Activated CD4-positive, alpha-beta T cell treated with anti-CD3 and anti-CD28 coated beads for 36 hours (primary cell): ENCODE measurements at regions not wholly inside any gene's neighbourhood (a gene's known extent, or its start where the extent isn't known, plus 50 kb on each side); places are given as distances from the start of the nearest gene placed in this dataset.
A peak's percentile ranks its signal among the peaks of the same experiment; 100 is the strongest.

Experiments
- ATAC-seq: fragments of 200-7000 bp; cut with Tn5 transposase; one replicate; pipeline ENCODE4 v1.10.0; 2021; ENCODE audit warnings: mild to moderate bottlenecking, moderate library complexity
- CTCF ChIA-PET: fragments of 350-600 bp; sonication (Branson Sonifier 250); formaldehyde crosslinking; loops from one replicate; lab custom pipeline; 2021; ENCODE audit warnings: antibody characterized with exemption; lab: Charles Lee
- POLR2A ChIA-PET: fragments of 350-600 bp; sonication (Branson Sonifier 250); formaldehyde crosslinking; loops from one replicate; lab custom pipeline; 2021; ENCODE audit warnings: antibody characterized with exemption, inconsistent platforms; lab: Charles Lee
- DNase-seq: peaks from one replicate; pipeline ENCODE4 v3.0.0-alpha.2; 2020
- H3K27ac Mint-ChIP-seq: one replicate; pipeline ENCODE4 v1.8.0; 2021; ENCODE audit warnings: mixed read lengths
- H3K27me3 Mint-ChIP-seq: one replicate; pipeline ENCODE4 v1.8.0; 2021; ENCODE audit warnings: mixed read lengths
- H3K36me3 Mint-ChIP-seq: one replicate; pipeline ENCODE4 v1.8.0; 2021; ENCODE audit warnings: low read depth, mixed read lengths
- H3K4me1 Mint-ChIP-seq: one replicate; pipeline ENCODE4 v1.8.0; 2021; ENCODE audit warnings: mixed read lengths
- H3K4me3 Mint-ChIP-seq: one replicate; pipeline ENCODE4 v1.8.0; 2021; ENCODE audit warnings: mild to moderate bottlenecking, moderate library complexity, mixed read lengths
- H3K9me3 Mint-ChIP-seq: one replicate; pipeline ENCODE4 v1.8.0; 2021; ENCODE audit warnings: low read depth, mixed read lengths
- intact Hi-C, 2 experiments: fragments of 100-400 bp; cut with DNase I in 1 of 2; cut with micrococcal nuclease in 1 of 2; formaldehyde crosslinking; loops; one replicate each; pipeline versions ENCODE4 v1.14.2 to v1.15.1; 2022 to 2024; cut with DNase I, micrococcal nuclease

DNA sequence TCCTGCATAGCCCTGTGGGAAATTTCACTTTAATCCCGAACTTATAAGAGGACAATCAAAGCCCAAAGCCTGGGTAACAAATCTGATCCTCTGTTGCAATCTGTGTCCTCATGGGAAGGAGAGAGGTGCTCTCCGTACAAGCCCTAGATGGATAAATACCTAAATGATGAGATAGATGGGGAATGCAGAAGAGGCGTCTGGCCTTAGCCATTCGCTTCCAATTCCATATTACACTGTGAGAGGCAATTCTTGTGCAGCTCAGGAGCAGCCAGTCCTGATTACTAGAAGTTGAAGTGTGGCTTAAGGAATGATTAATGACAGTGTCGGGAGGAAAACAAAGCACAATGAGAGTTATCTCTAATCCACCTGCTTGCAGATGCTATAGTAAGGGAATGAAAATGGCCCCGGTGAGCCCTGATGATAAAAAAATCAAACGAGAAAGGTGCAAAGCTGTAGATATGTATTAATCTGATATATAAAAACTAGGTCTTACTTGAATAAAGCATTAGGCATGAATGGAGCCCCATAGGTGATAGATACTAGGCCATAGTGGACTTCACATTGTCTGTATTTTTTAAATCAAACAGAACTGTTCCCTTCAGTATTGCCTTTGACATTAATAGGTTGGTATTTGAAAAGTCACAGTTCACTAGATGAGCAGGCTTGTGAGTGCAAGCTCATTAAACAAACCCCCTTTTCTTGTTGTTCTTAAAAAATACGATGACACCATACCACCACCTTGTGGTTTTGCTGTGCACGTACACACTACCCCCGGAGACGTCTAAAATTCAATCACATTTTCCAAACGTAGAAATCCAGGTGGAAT lies 54.2 kb upstream of the TMCO5A start:
- Mint-ChIP-seq H3K4me3 (no peak overlapping the region), H3K27me3 (peaks cover 14% of the 10 kb centered on the region), H3K27ac (no peak overlapping the region), H3K9me3 (no peaks in the 10 kb centered on the region), H3K36me3 (no peaks in the 10 kb centered on the region), H3K4me1 (no peaks in the 10 kb centered on the region)
- no peak for ATAC-seq
- peak; percentile 7 for DNase-seq
- POLR2A ChIA-PET: no interaction called here
- intact Hi-C loops: loop anchor here (1.0 to 10.0 kb wide), 5 partner anchors 115 to 1379 kb away; no protein-coding TSS in a partner anchor
- CTCF ChIA-PET: interaction anchor here (0.7 to 2.6 kb wide), 3 partner anchors 12 to 116 kb away, joined by 3 to 13 read pairs (median 3); no protein-coding TSS in a partner anchor

DNA sequence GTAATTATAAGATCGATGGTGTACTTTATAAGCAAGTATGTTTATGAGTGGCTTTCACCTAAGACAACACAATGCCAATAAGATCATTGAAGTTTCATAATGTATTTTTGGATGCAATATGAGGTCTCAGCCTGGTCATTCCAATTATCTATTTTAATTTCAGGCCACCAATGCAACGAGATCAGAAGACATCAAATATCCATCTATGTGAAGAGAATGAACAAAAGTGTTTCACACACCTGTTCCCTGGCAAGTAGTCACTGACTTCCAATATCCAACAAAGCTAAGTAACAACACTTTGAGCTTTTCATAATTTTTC lies 53.6 kb upstream of the TMCO5A start:
- peaks cover 14% of the 10 kb centered on the region for H3K27me3 Mint-ChIP-seq
- intact Hi-C loops: loop anchor here (1.0 to 10.0 kb wide), 5 partner anchors 116 to 1380 kb away; no protein-coding TSS in a partner anchor
- DNase-seq (no peak), ATAC-seq (no peak)
- H3K4me3 Mint-ChIP-seq: no peak overlapping the region
- ChIA-PET CTCF (interaction anchor here (0.7 to 2.6 kb wide), 3 partner anchors 11 to 116 kb away, joined by 3 to 13 read pairs (median 3); no protein-coding TSS in a partner anchor), POLR2A (no interaction called here)
- no peaks in the 10 kb centered on the region for H3K4me1 Mint-ChIP-seq
- H3K9me3 Mint-ChIP-seq: no peaks in the 10 kb centered on the region
- no peak overlapping the region for H3K27ac Mint-ChIP-seq
- no peaks in the 10 kb centered on the region for H3K36me3 Mint-ChIP-seq

DNA sequence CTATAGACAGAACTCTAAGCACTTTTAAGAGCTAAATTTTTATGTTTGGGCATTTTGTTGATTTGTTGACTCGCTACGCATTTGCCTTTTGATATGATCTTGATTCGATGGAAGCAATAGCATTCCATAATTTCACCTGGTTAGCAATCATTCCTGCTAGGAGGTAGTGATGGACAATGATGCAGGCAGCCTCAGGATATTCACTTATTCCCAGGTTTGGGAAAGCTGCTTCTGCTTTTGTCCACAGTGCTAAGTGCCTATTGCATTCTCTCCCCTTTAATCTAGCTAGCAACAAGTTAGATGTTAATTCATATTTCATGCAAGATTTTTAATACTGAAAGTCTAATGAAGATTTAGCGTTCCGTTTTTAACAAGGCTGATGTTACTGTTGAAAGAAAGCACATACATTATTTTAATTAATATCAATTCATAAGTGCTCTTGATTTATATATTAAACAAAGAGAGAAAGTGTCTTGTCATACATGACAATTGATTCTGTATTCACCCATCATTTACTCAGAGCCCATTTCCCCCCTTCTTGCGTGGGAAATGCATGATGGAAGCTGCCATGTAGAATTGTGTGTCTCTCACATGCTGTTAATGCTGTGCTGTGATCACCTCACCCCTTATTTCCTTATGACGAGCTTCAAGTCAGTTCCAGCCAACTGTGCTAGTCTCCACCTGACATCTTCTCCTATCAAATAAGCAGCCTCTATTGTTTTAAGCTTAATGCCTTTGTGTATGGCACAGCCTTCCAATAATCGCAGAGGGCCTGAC lies 53.0 kb upstream of the TMCO5A start:
- peaks cover 13% of the 10 kb centered on the region for H3K27me3 Mint-ChIP-seq
- CTCF ChIA-PET: interaction anchor here (0.6 to 2.6 kb wide), 2 partner anchors 10 to 781 kb away, joined by 3 to 13 read pairs; no protein-coding TSS in a partner anchor

DNA sequence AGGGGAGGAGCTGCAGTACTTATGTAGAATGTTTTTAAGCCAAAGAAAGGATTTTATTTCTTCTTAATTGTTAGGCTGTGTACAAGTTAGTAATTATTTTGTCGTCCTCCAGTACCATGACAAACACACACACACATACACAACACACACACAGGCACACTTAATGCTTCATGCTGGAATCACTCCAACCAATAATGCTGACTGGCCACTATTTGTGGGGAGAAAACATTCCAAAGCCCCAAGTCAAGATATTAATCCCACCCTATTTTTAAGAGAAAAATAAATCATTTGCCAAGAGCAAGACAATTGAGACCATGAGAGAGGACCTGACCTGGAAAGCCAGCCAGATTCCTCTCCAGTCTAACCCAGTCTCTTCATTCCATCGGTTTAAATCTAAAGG lies 51.8 kb upstream of the TMCO5A start:
- Mint-ChIP-seq H3K27me3 (peaks cover 13% of the 10 kb centered on the region), H3K36me3 (no peaks in the 10 kb centered on the region), H3K9me3 (no peaks in the 10 kb centered on the region), H3K27ac (no peak overlapping the region), H3K4me3 (no peak overlapping the region), H3K4me1 (no peaks in the 10 kb centered on the region)
- intact Hi-C loops: loop anchor here (10.0 kb wide), 2 partner anchors 472 to 998 kb away; no protein-coding TSS in a partner anchor
- ChIA-PET CTCF (interaction anchor here (2.6 kb wide), 1 partner anchor 9 kb away, joined by 13 read pairs; no protein-coding TSS in a partner anchor), POLR2A (no interaction called here)
- ATAC-seq (no peak), DNase-seq (no peak)

More for the DNA sequence above, 53.0 kb upstream of the TMCO5A start:
- intact Hi-C loops: loop anchor here (2.0 to 10.0 kb wide), 4 partner anchors 117 to 1381 kb away; no protein-coding TSS in a partner anchor
- DNase-seq (no peak), ATAC-seq (no peak)
- POLR2A ChIA-PET: no interaction called here
- no peaks in the 10 kb centered on the region for H3K4me1 Mint-ChIP-seq
- H3K27ac Mint-ChIP-seq: no peak overlapping the region
- H3K9me3 Mint-ChIP-seq: no peaks in the 10 kb centered on the region
- no peak overlapping the region for H3K4me3 Mint-ChIP-seq
- H3K36me3 Mint-ChIP-seq: no peaks in the 10 kb centered on the region
